Esophagus muscularis mucosa (tissue), 3 donors: ENCODE measurements at regions not wholly inside any gene's neighbourhood (a gene's known extent, or its start where the extent isn't known, plus 50 kb on each side); places are given as distances from the start of the nearest gene placed in this dataset.

Source experiments
- CTCF ChIP-seq, 3 experiments: fragments of 200-600 bp in 2 of 3; fragments of 450-650 bp in 1 of 3; sonication (generic) in 2 of 3; IDR thresholded peaks; one replicate each; pipeline ENCODE4 v1.5.1; 2017 to 2019; ENCODE audit warnings: antibody characterized with exemption in 3 of 3, mild to moderate bottlenecking in 2 of 3, moderate library complexity in 1 of 3
- POLR2AphosphoS5 ChIP-seq, 2 donors: sonication (generic); formaldehyde crosslinking; IDR thresholded peaks; one replicate each; pipeline ENCODE4 v1.6.1; 2017; ENCODE audit warnings: antibody characterized with exemption in 2 of 2

GRCh38 chr4:64146030-64146429 lies 263.2 kb downstream of the TECRL start:
- TF ChIP-seq CTCF (IDR thresholded peaks at IDR 0.05) (no peak), POLR2AphosphoS5 (IDR thresholded peaks at IDR 0.05) (no peak)
